WERI-Rb-1 (cell line): ENCODE measurements at regions not wholly inside any gene's neighbourhood (a gene's known extent, or its start where the extent isn't known, plus 50 kb on each side); places are given as distances from the start of the nearest gene placed in this dataset.

ENCODE experiments used
- DNase-seq: peaks from one replicate; pipeline ENCODE4 v3.0.0-alpha.2; 2020
- H3K27ac ChIP-seq: fragments of 250-450 bp; sonication (Bioruptor Pico); 2 replicates; pipeline ENCODE4 v1.5.1; 2020; ENCODE audit warnings: mild to moderate bottlenecking, moderate library complexity
- H3K27me3 ChIP-seq: fragments of 250-450 bp; sonication (Bioruptor Pico); 2 replicates; pipeline ENCODE4 v1.5.1; 2021; ENCODE audit warnings: mild to moderate bottlenecking, low read depth, moderate library complexity; ENCODE audit not compliant: insufficient read depth, severe bottlenecking
- H3K36me3 ChIP-seq: fragments of 250-450 bp; sonication (Bioruptor Pico); 2 replicates; pipeline ENCODE4 v1.5.1; 2020; ENCODE audit warnings: mild to moderate bottlenecking, moderate library complexity
- H3K4me3 ChIP-seq: 2 replicates; pipeline ENCODE4 v1.5.1; 2011; ENCODE audit warnings: low read depth, mild to moderate bottlenecking, control low read depth, low read length
- H3K9me3 ChIP-seq: fragments of 250-450 bp; sonication (Bioruptor Pico); 2 replicates; pipeline ENCODE4 v1.5.1; 2021; ENCODE audit warnings: mild to moderate bottlenecking, moderate library complexity; ENCODE audit not compliant: severe bottlenecking
- CTCF ChIP-seq: IDR thresholded peaks from 2 replicates; pipeline ENCODE4 v1.5.1; 2011; ENCODE audit warnings: low read depth, mild to moderate bottlenecking, control low read depth, inconsistent platforms, low read length

- H3K36me3 ChIP-seq = no peaks in the 10 kb centered on the region
- H3K4me3 ChIP-seq = no peak overlapping the region
- no peaks in the 10 kb centered on the region for H3K27me3 ChIP-seq
- DNase-seq = no peak
- H3K9me3 ChIP-seq = no peaks in the 10 kb centered on the region
- no peak overlapping the region for H3K27ac ChIP-seq
- no peak for TF ChIP-seq CTCF
These were observed 123.6 kb downstream of the LCA5 start for GRCh38 chr6:79413562-79414002.

GRCh38 chr6:79410806-79411205 is 126.4 kb downstream of the LCA5 start:
- no peak overlapping the region for H3K27ac ChIP-seq
- no peaks in the 10 kb centered on the region for H3K27me3 ChIP-seq
- TF ChIP-seq CTCF = no peak
- no peaks in the 10 kb centered on the region for H3K9me3 ChIP-seq
- no peak overlapping the region for H3K4me3 ChIP-seq
- no peaks in the 10 kb centered on the region for H3K36me3 ChIP-seq
- DNase-seq = no peak

- H3K9me3 ChIP-seq = no peaks in the 10 kb centered on the region
- TF ChIP-seq CTCF = no peak
- DNase-seq = no peak
- no peak overlapping the region for H3K27ac ChIP-seq
- no peak overlapping the region for H3K4me3 ChIP-seq
- H3K27me3 ChIP-seq = no peaks in the 10 kb centered on the region
- H3K36me3 ChIP-seq = no peaks in the 10 kb centered on the region
These were observed 128.8 kb downstream of the LCA5 start for GRCh38 chr6:79408256-79408974.

GRCh38 chr6:79404677-79405076 is 132.6 kb downstream of the LCA5 start:
- Histone ChIP-seq H3K4me3 (no peak overlapping the region), H3K27ac (no peak overlapping the region), H3K27me3 (no peaks in the 10 kb centered on the region), H3K9me3 (no peaks in the 10 kb centered on the region), H3K36me3 (no peaks in the 10 kb centered on the region)
- no peak for TF ChIP-seq CTCF
- DNase-seq = no peak

GRCh38 chr6:79404261-79404660 is 133.0 kb downstream of the LCA5 start:
- Histone ChIP-seq H3K4me3 (no peak overlapping the region), H3K27me3 (no peaks in the 10 kb centered on the region), H3K36me3 (no peaks in the 10 kb centered on the region), H3K9me3 (no peaks in the 10 kb centered on the region), H3K27ac (no peak overlapping the region)
- no peak for DNase-seq
- no peak for TF ChIP-seq CTCF

- Histone ChIP-seq H3K36me3 (no peaks in the 10 kb centered on the region), H3K27ac (no peak overlapping the region), H3K27me3 (no peaks in the 10 kb centered on the region), H3K4me3 (no peak overlapping the region), H3K9me3 (no peaks in the 10 kb centered on the region)
- no peak for TF ChIP-seq CTCF
- no peak for DNase-seq
These were observed 133.7 kb downstream of the LCA5 start for GRCh38 chr6:79403563-79403962.
